GM19463 (cell line): ENCODE measurements at regions not wholly inside any gene's neighbourhood (a gene's known extent, or its start where the extent isn't known, plus 50 kb on each side); places are given as distances from the start of the nearest gene placed in this dataset.
A peak's percentile ranks its signal among the peaks of the same experiment; 100 is the strongest.

Experiments used
- ATAC-seq: cut with Tn5 transposase; IDR thresholded peaks from one replicate; pipeline ENCODE4 v1.9.1; 2021; ENCODE audit warnings: mild to moderate bottlenecking, moderate library complexity; ENCODE audit not compliant: unreplicated experiment

- peak; percentile 74 for ATAC-seq
Measured at GRCh38 chr4:22129454-22130029, 181.0 kb upstream of the KCNIP4 start.

DNA sequence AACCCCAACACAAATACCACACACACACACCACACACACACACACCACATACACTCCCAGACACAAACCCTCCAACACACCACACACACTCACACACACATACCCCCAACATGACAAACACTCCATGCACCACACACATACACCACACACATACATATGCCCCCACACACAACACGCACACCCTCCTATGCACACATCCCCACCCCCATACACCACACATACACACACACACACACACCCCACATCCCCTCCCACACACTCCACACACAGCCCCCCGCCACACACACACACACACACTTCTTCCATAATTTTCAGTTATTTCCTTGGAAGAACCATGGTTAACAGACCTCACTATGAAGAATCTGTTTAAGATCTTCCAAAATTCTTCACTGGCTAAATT lies 173.5 kb upstream of the KCNIP4 start:
- ATAC-seq = no peak

GRCh38 chr4:22115262-22115661 lies 166.7 kb upstream of the KCNIP4 start:
- no peak for ATAC-seq

- ATAC-seq = no peak
Measured at GRCh38 chr4:22103768-22104167, 155.2 kb upstream of the KCNIP4 start.

GRCh38 chr4:22099896-22100295 lies 151.3 kb upstream of the KCNIP4 start:
- no peak for ATAC-seq

DNA sequence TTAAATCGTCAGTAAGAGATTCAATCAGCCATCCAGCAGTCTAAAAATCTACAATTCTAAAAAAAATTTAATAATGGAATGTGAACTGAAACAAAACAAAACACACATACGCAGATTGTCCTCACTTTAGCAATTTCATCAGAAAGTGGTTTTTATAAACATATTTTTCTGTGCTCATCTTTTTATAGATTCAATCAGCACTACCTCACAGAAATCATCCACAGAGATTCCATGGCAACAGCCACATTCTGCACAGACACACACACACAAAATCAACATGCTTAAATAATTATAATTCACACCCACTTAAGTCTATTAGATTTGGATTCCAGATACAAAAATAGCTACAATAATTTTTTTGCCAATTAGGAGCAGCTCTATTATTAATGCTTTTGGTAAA lies 149.0 kb upstream of the KCNIP4 start:
- ATAC-seq = no peak

DNA sequence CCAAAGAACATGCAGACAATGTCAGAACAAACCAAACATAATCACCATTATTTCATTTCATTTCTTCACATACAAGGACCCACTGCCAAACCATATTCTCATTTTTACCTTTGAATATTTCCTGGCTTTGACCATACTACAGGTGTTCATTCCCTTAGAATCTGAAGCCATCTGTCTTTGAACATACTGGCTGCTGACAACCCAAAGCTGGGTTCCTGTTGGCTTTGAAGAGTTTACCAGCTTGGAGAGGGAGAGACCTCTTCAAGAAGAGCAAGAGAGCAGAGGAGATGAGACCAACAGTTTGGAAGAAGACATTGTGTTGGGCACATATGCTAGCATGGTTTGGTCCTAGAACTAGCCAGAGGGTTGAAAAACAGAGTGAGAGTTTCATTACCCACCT lies 145.6 kb upstream of the KCNIP4 start:
- ATAC-seq = no peak

DNA sequence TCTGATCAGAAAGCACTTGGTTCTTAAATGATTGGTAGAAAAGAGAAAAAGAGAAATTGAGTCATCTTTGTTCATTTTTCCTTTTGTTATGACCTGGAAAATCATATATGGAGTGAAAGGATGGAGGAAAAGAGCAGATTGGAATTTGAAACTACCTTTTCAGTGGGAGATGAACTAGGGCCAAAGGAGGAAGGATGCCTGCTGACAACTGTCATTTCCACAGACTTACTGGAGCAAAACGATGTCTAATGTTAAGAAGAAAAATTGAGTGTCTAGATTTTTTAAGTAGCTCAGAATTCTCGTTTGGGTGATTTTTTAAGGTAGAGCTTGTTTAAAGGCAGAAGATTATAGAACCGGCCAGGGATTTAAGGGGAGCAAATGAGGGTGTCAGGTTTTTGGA lies 144.6 kb upstream of the KCNIP4 start:
- no peak for ATAC-seq

GRCh38 chr4:22091906-22092305 lies 143.3 kb upstream of the KCNIP4 start:
- ATAC-seq = no peak

GRCh38 chr4:22091352-22091717 lies 142.8 kb upstream of the KCNIP4 start:
- no peak for ATAC-seq

- ATAC-seq = no peak
Measured at GRCh38 chr4:22090661-22091351, 142.2 kb upstream of the KCNIP4 start.

DNA sequence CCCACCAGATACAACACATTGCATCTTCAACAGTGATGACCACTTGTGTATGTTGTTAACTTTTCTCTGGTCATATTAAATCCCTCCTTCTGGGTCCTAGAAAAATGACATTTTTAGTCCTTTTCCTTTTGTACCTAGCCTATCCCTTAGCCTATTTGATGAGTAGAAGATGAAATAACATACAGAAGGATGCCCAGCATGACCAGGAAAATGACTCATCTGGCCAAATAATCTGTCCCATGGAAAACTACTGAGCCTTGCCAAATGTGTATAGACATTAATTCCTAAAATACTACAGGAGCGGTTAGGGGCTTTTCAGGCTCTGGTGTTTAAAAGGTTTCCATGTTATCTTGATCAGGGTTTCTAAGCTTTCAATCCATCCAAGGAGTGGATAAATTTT lies 129.0 kb upstream of the KCNIP4 start:
- no peak for ATAC-seq

DNA sequence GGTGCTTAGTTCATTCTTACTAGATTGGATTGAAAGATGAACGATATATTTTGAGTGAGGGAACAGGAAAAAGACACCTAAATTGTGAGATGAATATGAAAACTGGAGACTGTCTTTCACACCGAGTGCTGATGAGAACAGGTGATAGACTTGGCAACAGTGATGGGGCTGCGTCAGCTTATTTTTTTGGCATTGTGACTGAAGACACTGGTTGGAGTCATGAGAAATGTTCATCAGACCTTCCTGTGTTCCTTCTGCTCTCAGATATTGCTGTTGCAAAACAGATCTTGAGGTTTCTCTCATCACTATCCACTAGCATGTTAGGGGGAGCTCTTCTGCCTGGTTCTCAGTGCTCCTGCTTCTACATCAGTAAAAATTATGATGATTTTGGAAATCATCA lies 124.2 kb upstream of the KCNIP4 start:
- no peak for ATAC-seq

GRCh38 chr4:22072240-22072639 lies 123.7 kb upstream of the KCNIP4 start:
- ATAC-seq = no peak

DNA sequence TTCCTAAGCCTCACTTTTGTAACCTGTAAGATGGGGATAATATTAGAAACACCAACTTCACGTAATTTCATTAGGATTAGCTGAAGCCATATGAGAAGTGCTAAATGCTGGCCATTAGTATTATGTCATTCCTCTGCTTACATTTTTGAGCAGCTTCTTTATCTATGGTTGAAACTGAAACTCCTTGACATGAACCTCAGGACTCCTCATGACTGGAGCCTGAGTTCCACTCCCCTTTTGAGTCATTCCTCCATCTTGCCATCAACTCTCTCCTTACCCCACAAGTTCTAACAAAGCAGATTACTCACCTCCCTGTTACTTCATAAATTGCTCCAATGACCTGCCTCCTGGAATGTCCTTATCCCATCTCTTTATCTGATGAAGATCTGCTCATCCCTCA lies 123.2 kb upstream of the KCNIP4 start:
- ATAC-seq = peak; percentile 100

DNA sequence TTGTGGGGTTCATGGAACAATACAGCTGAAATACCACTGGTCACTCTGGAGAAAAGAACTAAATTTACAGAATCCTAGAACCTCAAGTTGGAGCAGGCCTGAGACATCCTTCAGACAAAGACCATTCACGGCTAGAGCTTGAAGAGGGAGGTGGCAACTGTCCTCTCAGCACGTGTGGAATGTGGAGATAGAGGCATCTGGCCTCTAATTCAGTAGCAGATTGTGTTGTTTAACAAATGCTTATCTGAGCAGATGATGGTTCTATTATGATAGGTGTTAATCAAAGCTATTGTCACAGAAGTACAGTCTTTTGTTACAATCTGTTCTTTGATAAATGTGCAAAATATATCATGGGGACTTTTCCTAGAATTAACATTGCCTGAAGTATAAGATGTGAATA lies 121.7 kb upstream of the KCNIP4 start:
- ATAC-seq = no peak

GRCh38 chr4:22063613-22064012 lies 115.0 kb upstream of the KCNIP4 start:
- ATAC-seq = no peak

DNA sequence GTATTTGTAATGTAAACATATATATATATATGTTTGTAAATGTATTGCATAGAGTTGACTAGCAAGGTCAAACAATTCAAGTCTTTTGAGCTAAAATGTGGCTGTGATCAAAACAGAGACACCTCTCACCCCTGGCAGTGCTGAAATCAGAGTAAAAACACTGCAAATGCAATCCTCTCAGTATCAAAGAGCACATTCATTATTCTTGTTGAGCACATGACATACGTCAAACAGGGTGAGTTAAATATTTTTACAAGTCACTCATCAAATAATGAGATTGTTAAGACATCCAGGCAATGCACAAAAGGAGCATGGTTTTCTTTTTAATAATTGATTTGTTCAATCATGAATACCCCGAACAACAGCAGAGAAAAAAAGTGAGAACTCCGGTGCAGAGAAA lies 114.1 kb upstream of the KCNIP4 start:
- no peak for ATAC-seq

DNA sequence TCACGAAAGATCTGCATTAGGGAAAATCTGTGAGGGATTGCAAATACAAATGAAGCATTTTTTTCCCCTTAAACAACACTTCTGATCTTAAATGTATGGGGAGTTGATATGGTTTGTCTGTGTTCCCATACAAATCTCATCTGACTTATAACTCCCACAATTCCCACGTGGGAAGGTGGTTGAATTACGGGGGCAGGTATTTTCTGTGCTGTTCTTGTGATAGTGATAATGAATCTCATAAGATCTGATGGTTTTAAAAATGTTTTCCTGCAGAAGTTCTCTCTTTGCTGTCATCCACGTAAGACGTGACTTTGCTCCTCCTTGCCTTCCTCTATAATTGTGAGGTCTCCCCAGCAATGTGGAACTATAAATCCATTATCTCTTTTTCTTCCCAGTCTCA lies 107.4 kb upstream of the KCNIP4 start:
- ATAC-seq = no peak

DNA sequence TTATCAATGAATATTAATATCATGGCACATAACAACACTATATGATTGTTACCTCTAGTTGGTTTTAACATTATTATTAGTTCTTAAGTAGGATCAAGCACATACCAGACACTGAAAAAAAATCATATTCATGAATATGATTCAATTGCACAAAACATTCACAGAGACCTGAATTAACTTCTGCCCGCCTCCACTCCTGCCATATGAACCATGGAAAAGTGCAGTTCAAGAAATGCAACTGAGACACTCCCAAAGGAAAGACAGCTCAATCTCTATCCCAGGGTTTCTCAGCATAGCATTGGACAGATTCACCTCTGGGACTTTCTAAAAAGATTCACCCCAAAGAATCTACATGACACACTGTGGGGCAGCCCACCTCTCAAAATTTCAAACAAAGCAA lies 103.5 kb upstream of the KCNIP4 start:
- ATAC-seq = no peak

- no peak for ATAC-seq
Measured at GRCh38 chr4:22048323-22048722, 99.8 kb upstream of the KCNIP4 start.

DNA sequence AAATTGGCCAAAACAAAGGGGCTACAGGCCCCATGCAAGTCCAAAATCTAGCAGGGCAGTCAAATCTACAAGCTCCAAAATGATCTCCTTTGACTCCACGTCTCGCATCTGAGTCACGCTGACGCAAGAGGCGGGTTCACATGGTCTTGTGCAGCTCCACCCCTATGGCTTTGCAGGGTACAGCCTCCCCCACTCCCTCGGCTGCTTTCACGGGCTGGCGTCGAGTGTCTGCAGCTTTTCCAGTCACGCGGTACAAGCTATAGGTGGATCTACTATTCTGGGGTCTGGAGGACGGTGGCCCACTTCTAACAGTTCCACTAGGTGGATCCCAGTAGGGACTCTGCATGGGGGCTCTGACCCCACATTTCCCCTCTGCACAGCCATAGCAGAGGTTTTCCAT lies 99.2 kb upstream of the KCNIP4 start:
- ATAC-seq = no peak

GRCh38 chr4:22045051-22045630 lies 96.6 kb upstream of the KCNIP4 start:
- ATAC-seq = no peak
